ENCODE measurements at regions not wholly inside any gene's neighbourhood (a gene's known extent, or its start where the extent isn't known, plus 50 kb on each side); places are given as distances from the start of the nearest gene placed in this dataset.

DNA sequence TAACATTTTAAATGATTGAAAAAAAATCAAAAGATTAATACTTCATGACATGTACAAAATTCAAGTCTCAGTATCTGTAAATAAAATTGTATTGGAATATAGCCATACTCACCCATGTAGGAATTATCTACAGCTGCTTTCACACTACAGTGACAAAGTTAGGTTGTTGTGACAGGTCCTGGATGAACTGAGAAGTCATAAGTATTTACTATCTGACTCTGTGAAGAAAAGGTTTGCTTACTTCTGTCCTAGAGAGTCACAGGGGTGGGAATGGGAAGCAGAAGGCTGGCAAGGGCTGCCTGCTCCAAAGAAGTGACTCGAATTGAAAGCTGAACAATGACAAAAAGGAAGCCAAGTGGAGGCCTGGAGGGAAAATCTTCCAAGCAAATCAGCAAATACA, 155.2 kb downstream of the SLC30A10 start:
- DNase-seq (ENCODE audit: low spot score), result no peak

- DNase-seq (ENCODE audit: low spot score), result no peak
These were observed 155.9 kb downstream of the SLC30A10 start for GRCh38 chr1:219772265-219773036.

DNA sequence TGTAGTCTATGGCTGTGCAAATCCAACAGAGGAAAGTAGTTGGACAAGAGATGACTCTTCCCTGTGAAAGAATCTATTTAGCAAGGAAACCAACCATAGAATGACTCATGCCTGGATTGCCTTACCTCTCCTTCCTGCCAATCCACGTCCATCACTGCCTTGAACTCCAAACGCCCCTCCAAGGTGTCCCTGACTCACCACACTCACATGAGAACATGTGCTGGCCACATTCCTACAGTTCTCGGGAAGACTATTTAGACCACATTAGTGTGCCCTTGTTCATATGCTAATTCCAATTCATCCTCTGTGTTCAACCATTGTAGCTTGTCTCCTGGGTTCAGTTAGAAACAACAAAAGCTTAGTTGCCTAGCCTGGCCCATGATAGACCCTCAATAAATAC, 157.3 kb downstream of the SLC30A10 start:
- peak; percentile 73 for DNase-seq (ENCODE audit: low spot score)

DNA sequence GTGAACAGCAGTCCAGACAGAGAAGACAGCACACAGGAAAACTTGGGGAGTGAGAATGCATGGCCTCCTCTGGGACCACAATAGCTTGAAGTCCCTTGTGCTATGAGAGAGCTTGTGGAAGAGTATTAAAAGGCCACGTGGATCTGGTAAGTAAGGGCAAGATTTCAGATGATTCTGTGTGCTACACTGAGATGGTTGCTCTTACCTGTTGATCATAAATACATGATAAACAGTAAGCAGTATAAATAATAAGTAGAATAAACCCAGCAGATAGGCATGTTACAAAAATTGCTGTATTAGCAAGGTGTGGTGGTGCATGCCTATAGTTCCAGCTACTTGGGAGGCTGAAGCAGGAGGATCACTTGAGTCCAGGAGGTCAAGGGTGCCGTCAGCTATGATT, 150.4 kb upstream of the ZC3H11B start:
- no peak for DNase-seq (ENCODE audit: low spot score)

- no peak for DNase-seq (ENCODE audit: low spot score)
These were observed 148.4 kb upstream of the ZC3H11B start for GRCh38 chr1:219761208-219761860.

- DNase-seq (ENCODE audit: low spot score), result no peak
These were observed 146.2 kb upstream of the ZC3H11B start for GRCh38 chr1:219759095-219759494.

GRCh38 chr1:219757890-219758289, 145.0 kb upstream of the ZC3H11B start:
- DNase-seq (ENCODE audit: low spot score), result no peak

GRCh38 chr1:219755234-219755633, 142.3 kb upstream of the ZC3H11B start:
- DNase-seq (ENCODE audit: low spot score), result no peak

DNA sequence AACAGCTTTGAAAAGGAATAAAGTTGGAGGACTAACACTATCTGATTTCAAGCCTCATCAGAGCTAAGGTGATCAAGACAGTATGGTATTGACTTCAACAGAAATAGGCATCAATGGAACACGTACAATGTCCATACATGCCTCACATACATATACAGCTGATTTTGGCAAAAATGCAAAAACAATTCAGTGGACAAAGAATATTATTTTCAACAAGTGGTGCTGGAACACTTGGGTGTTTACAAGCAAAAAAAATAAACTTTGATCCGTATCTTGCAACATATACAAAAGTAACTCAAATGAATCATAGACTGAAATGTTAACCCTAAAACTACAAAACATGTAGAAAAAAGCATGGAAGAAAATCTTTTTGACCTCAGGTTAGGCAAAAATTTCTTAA, 141.9 kb upstream of the ZC3H11B start:
- DNase-seq (ENCODE audit: low spot score), result no peak

- no peak for DNase-seq (ENCODE audit: low spot score)
These were observed 141.0 kb upstream of the ZC3H11B start for GRCh38 chr1:219753914-219754313.

DNA sequence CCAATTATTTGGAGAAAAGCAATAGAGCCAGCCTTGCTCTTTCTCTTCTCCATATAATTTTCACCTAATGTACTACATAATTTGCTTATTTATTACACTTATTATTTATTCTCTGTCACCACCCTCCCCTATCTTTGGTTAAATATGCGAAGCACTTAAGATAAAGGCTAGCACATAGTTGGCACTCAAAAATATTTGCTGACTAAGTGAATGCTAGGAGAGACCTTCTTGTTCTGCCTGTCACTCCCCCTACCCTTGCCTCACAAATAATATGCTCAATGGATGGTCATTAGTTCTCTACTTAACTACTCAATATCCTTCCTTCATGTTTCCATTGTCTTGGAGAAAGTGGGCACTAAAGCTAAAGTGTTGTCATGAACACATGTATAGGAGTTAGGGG, 139.7 kb upstream of the ZC3H11B start:
- DNase-seq (ENCODE audit: low spot score), result no peak

GRCh38 chr1:219751870-219752507, 139.1 kb upstream of the ZC3H11B start:
- no peak for DNase-seq (ENCODE audit: low spot score)

DNA sequence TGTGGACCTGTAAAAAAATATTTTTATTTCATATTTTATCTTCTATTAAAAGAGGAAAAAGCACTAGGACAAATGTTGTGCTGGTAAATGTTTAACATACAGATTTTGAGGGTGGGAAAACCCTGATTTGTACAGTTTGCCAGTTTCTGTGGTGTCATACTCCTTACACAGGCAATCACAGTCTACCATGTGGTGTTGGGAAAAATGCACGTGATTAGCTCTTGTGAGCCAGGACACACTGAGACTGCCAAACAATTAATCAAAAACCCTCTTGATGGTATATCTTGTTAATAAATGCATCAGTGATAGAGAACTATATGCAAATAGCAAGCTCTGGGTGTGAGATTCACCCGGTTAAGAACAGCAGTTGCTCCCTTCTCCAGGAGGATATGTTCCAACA, 136.5 kb upstream of the ZC3H11B start:
- DNase-seq (ENCODE audit: low spot score), result no peak

- DNase-seq (ENCODE audit: low spot score), result no peak
These were observed 133.2 kb upstream of the ZC3H11B start for GRCh38 chr1:219746141-219746540.

- no peak for DNase-seq (ENCODE audit: low spot score)
These were observed 132.0 kb upstream of the ZC3H11B start for GRCh38 chr1:219744652-219745469.

DNA sequence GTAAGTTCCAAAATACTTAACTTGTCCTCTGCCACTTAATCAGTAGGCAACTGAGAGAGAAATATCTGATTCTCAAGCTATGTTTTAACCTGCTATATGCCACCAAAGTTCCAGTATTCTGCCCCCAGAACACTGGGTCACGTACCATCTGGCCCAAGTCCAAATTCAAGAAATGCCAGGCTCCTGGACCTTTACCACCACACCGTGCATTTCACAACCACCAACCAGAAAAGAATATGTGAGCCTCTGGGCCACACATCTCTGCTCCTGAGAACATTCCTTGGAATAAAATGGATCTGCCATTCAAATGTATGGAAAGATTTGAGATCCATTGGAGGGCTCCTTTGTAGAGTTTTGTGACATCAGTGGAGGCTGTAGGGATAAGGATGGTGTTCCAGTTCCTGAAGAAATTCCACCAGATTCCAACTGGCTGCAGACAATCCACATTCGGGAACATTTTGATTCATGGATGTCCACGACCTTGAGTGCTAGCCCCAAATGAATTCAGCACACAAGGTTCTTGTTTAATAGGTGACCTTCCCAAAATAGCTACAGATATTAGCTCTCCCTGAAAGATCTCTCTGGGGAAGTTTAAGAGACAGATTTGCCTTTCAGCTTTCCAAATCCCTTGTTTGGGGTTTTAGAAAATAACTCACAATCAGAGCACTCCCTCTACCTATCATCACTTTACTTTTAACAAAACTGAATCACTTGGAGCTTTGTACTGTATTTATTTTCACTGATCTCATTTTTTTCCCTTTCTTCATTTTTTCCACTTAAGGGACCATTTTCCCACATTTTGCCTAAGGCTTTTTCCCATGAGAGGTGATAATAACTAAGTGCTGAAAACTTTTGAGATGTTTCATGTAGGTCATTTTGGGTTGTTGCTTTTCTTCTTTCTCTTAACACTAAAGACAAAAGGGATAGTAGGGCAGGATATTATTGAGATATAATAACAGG, 128.4 kb upstream of the ZC3H11B start:
- no peak for DNase-seq (ENCODE audit: low spot score)

- DNase-seq (ENCODE audit: low spot score), result no peak
These were observed 120.7 kb upstream of the ZC3H11B start for GRCh38 chr1:219733511-219734174.

- no peak for DNase-seq (ENCODE audit: low spot score)
These were observed 120.0 kb upstream of the ZC3H11B start for GRCh38 chr1:219732814-219733491.

GRCh38 chr1:219731771-219732170, 118.9 kb upstream of the ZC3H11B start:
- no peak for DNase-seq (ENCODE audit: low spot score)

All from AG08395 (cell line).